IMR-90 (cell line): ENCODE measurements at regions not wholly inside any gene's neighbourhood (a gene's known extent, or its start where the extent isn't known, plus 50 kb on each side); places are given as distances from the start of the nearest gene placed in this dataset.

Experiments
- CEBPB ChIP-seq: IDR thresholded peaks from 2 replicates; pipeline ENCODE4 v1.6.1; 2012; ENCODE audit warnings: low read depth, low read length, improper control_type of control experiment
- ELK1 ChIP-seq: fragments of 150-350 bp; IDR thresholded peaks from 2 replicates; pipeline ENCODE4 v1.6.1; 2016; ENCODE audit warnings: low read depth, mild to moderate bottlenecking, low read length, moderate library complexity, borderline replicate concordance
- POLR2A ChIP-seq: IDR thresholded peaks from 2 replicates; pipeline ENCODE4 v1.6.1; 2012; ENCODE audit warnings: mild to moderate bottlenecking, low read depth, low read length
- TF ChIP-seq, protein P1 (sequence below): conservative IDR thresholded peaks from 2 replicates; pipeline ENCODE4 v1.5.1; 2012; ENCODE audit warnings: mild to moderate bottlenecking, low read depth, low read length, improper control_type of control experiment

DNA sequence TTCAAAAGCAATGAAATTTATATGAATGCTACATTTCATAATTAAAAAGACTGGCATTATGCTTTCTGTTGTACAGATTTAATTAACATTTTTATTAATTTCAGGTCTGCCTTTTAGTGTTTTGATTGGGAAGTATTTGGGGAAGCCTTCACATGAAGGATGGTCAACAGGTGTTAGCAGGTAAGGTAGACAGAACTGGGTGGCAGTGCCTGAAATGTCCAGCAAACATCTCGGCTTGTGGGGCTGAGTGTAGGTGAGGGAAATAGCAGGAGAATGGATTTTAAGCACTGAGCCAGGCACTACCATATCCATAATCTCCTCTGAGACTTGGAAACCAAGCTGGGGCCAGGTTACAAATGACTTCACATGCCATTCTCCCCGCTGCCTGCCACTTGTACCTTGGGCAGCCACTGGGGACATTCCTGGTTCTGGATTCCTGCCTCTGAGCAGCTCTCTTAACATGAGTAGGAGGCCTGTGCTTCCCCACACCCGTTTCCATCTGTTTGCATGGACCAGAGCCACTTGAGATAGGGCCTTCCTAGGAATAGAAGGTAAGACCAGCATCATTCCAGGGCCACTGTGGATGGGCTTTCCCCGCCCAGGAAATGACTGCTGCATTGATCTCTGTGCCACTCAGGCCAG is 125.9 kb upstream of the HES1 start:
- TF ChIP-seq CEBPB: no peak
- no peak for TF ChIP-seq POLR2A
- TF ChIP-seq, protein P1, sequence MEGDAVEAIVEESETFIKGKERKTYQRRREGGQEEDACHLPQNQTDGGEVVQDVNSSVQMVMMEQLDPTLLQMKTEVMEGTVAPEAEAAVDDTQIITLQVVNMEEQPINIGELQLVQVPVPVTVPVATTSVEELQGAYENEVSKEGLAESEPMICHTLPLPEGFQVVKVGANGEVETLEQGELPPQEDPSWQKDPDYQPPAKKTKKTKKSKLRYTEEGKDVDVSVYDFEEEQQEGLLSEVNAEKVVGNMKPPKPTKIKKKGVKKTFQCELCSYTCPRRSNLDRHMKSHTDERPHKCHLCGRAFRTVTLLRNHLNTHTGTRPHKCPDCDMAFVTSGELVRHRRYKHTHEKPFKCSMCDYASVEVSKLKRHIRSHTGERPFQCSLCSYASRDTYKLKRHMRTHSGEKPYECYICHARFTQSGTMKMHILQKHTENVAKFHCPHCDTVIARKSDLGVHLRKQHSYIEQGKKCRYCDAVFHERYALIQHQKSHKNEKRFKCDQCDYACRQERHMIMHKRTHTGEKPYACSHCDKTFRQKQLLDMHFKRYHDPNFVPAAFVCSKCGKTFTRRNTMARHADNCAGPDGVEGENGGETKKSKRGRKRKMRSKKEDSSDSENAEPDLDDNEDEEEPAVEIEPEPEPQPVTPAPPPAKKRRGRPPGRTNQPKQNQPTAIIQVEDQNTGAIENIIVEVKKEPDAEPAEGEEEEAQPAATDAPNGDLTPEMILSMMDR: no peak
- TF ChIP-seq ELK1: no peak
